ENCODE measurements at regions not wholly inside any gene's neighbourhood (a gene's known extent, or its start where the extent isn't known, plus 50 kb on each side); places are given as distances from the start of the nearest gene placed in this dataset.

GRCh38 chr7:10804770-10805169, 168.9 kb upstream of the PHF14 start:
- no peak for TF ChIP-seq CTCF (IDR thresholded peaks at IDR 0.05; ENCODE audit: poor library complexity)
- no peak for TF ChIP-seq EZH2 (IDR thresholded peaks at IDR 0.05; ENCODE audit: borderline replicate concordance)
- no peak for TF ChIP-seq EZH2phosphoT487 (IDR thresholded peaks at IDR 0.05; ENCODE audit: low read depth, severe bottlenecking, unreplicated experiment)

All from hepatocyte (in vitro differentiated cells).